DND-41 (cell line): ENCODE measurements at regions not wholly inside any gene's neighbourhood (a gene's known extent, or its start where the extent isn't known, plus 50 kb on each side); places are given as distances from the start of the nearest gene placed in this dataset.

ENCODE experiments used
- CTCF ChIP-seq: IDR thresholded peaks from 2 replicates; pipeline ENCODE4 v1.5.1; 2012; ENCODE audit warnings: borderline replicate concordance, low read length, moderate library complexity, mild to moderate bottlenecking; ENCODE audit not compliant: poor library complexity, severe bottlenecking; ENCODE audit errors: extremely low read depth
- EZH2 ChIP-seq: IDR thresholded peaks from 3 replicates; pipeline ENCODE4 v1.6.1; 2012; ENCODE audit warnings: borderline replicate concordance, low read depth, mild to moderate bottlenecking, moderate library complexity, low read length, inconsistent platforms; ENCODE audit not compliant: severe bottlenecking

GRCh38 chr18:45218436-45218835, 396.8 kb upstream of the SLC14A2 start:
- no peak for TF ChIP-seq CTCF
- no peak for TF ChIP-seq EZH2
